Gastroesophageal sphincter (tissue), 3 donors: ENCODE measurements at regions not wholly inside any gene's neighbourhood (a gene's known extent, or its start where the extent isn't known, plus 50 kb on each side); places are given as distances from the start of the nearest gene placed in this dataset.

Experiments
- CTCF ChIP-seq, 4 experiments: fragments of 200-600 bp in 2 of 4; fragments of 450-650 bp in 2 of 4; sonication (generic) in 1 of 4; IDR thresholded peaks; one replicate each; pipeline ENCODE4 v1.5.1; 2017 to 2019; ENCODE audit warnings: antibody characterized with exemption in 4 of 4, mild to moderate bottlenecking in 2 of 4, moderate library complexity in 2 of 4
- EP300 ChIP-seq: sonication (generic); formaldehyde crosslinking; IDR thresholded peaks from one replicate; pipeline ENCODE4 v1.6.1; 2017; ENCODE audit warnings: antibody characterized with exemption, mild to moderate bottlenecking
- POLR2AphosphoS5 ChIP-seq: sonication (generic); formaldehyde crosslinking; IDR thresholded peaks from one replicate; pipeline ENCODE4 v1.6.1; 2017; ENCODE audit warnings: antibody characterized with exemption

- TF ChIP-seq EP300 (no peak), POLR2AphosphoS5 (no peak), CTCF (IDR thresholded peaks at IDR 0.05) (no peak)
Measured at GRCh38 chr2:216987252-216987821, 127.5 kb upstream of the TNP1 start.
